LoVo (cell line): ENCODE measurements at regions not wholly inside any gene's neighbourhood (a gene's known extent, or its start where the extent isn't known, plus 50 kb on each side); places are given as distances from the start of the nearest gene placed in this dataset.
"Not testable (repeated sequence)": the region's sequence is repeated elsewhere in the genome, so short reads cannot be mapped to it uniquely, and the experiment has no call there.

ENCODE experiments used
- DNase-seq: peaks from one replicate; pipeline ENCODE4 v3.0.0-alpha.2; 2016; ENCODE audit warnings: low spot score

GRCh38 chr12:77216136-77216535, 150.8 kb upstream of the E2F7 start:
- DNase-seq: not testable (repeated sequence)

- DNase-seq: no peak
These were observed 148.8 kb upstream of the E2F7 start for GRCh38 chr12:77214136-77214535.

GRCh38 chr12:77213319-77213718, 147.9 kb upstream of the E2F7 start:
- no peak for DNase-seq

GRCh38 chr12:77210724-77211123, 145.4 kb upstream of the E2F7 start:
- DNase-seq: no peak

GRCh38 chr12:77204083-77204482, 138.7 kb upstream of the E2F7 start:
- DNase-seq: no peak

- no peak for DNase-seq
These were observed 137.2 kb upstream of the E2F7 start for GRCh38 chr12:77202457-77203060.

GRCh38 chr12:77189901-77190416, 124.6 kb upstream of the E2F7 start:
- DNase-seq: no peak

- DNase-seq: no peak
These were observed 124.1 kb upstream of the E2F7 start for GRCh38 chr12:77189458-77189857.

GRCh38 chr12:77179515-77179914, 114.1 kb upstream of the E2F7 start:
- no peak for DNase-seq

GRCh38 chr12:77167801-77168200, 102.4 kb upstream of the E2F7 start:
- DNase-seq: no peak

GRCh38 chr12:77166696-77167095, 101.3 kb upstream of the E2F7 start:
- no peak for DNase-seq

GRCh38 chr12:77163074-77164038, 98.0 kb upstream of the E2F7 start:
- DNase-seq: no peak

- DNase-seq: no peak
These were observed 96.6 kb upstream of the E2F7 start for GRCh38 chr12:77161944-77162343.

GRCh38 chr12:77160931-77161330, 95.6 kb upstream of the E2F7 start:
- DNase-seq: no peak

- DNase-seq: no peak
These were observed 88.3 kb upstream of the E2F7 start for GRCh38 chr12:77153706-77154105.

- no peak for DNase-seq
These were observed 87.3 kb upstream of the E2F7 start for GRCh38 chr12:77152623-77153193.

GRCh38 chr12:77151030-77151429, 85.7 kb upstream of the E2F7 start:
- DNase-seq: peak; percentile 12

GRCh38 chr12:77133566-77133965, 68.2 kb upstream of the E2F7 start:
- peak; percentile 46 for DNase-seq

- DNase-seq: no peak
These were observed 66.7 kb upstream of the E2F7 start for GRCh38 chr12:77131977-77132490.

GRCh38 chr12:77130193-77130592, 64.8 kb upstream of the E2F7 start:
- no peak for DNase-seq

- DNase-seq: no peak
These were observed 59.4 kb upstream of the E2F7 start for GRCh38 chr12:77124767-77125166.

- no peak for DNase-seq
These were observed 57.3 kb upstream of the E2F7 start for GRCh38 chr12:77122661-77123060.

GRCh38 chr12:77122236-77122635, 56.9 kb upstream of the E2F7 start:
- DNase-seq: peak; percentile 63
